Liver (tissue), 8 donors: ENCODE measurements at regions not wholly inside any gene's neighbourhood (a gene's known extent, or its start where the extent isn't known, plus 50 kb on each side); places are given as distances from the start of the nearest gene placed in this dataset.

Source experiments
- DNase-seq: peaks from one replicate; pipeline ENCODE4 v3.0.0-alpha.2; 2017; ENCODE audit warnings: low spot score
- H3K27ac ChIP-seq, 2 donors: one replicate each; pipeline ENCODE4 v1.7.0; 2013; ENCODE audit warnings: inconsistent platforms in 2 of 2, low read length in 2 of 2, control low read depth in 1 of 2, low read depth in 1 of 2, mild to moderate bottlenecking in 1 of 2
- H3K27me3 ChIP-seq, 4 donors: one replicate each; pipeline versions ENCODE4 v1.6.1 to v1.7.0; 2013; ENCODE audit warnings: low read length in 3 of 4, inconsistent platforms in 1 of 4, mild to moderate bottlenecking in 1 of 4, moderate library complexity in 1 of 4; ENCODE audit not compliant: control insufficient read depth in 4 of 4, insufficient read depth in 4 of 4
- H3K36me3 ChIP-seq, 4 donors: one replicate each; pipeline versions ENCODE4 v1.6.1 to v1.7.0; 2013; ENCODE audit warnings: low read length in 3 of 4, mild to moderate bottlenecking in 3 of 4, low read depth in 1 of 4, moderate library complexity in 1 of 4; ENCODE audit not compliant: control insufficient read depth in 4 of 4, insufficient read depth in 3 of 4
- H3K4me1 ChIP-seq, 4 donors: one replicate each; pipeline versions ENCODE4 v1.6.1 to v1.7.0; 2013; ENCODE audit warnings: low read length in 3 of 4, mild to moderate bottlenecking in 3 of 4, moderate library complexity in 1 of 4; ENCODE audit not compliant: control insufficient read depth in 4 of 4, insufficient read depth in 4 of 4
- H3K4me3 ChIP-seq, 3 donors: one replicate each; pipeline versions ENCODE4 v1.6.1 to v1.7.0; 2013; ENCODE audit warnings: low read length in 3 of 3, control low read depth in 1 of 3, low read depth in 1 of 3, mild to moderate bottlenecking in 1 of 3
- H3K9ac ChIP-seq, 2 donors: one replicate each; pipeline ENCODE4 v1.7.0; 2013; ENCODE audit warnings: low read length in 2 of 2, mild to moderate bottlenecking in 2 of 2, moderate library complexity in 2 of 2, control low read depth in 1 of 2, low read depth in 1 of 2
- H3K9me3 ChIP-seq, 4 donors: one replicate each; pipeline versions ENCODE4 v1.6.1 to v1.7.0; 2013; ENCODE audit warnings: low read length in 3 of 4; ENCODE audit not compliant: control insufficient read depth in 4 of 4
- EGR1 ChIP-seq, 2 donors: IDR thresholded peaks; 2 replicates each; pipeline ENCODE4 v1.6.1; 2016 to 2018; ENCODE audit warnings: antibody characterized with exemption in 2 of 2, low read depth in 2 of 2
- FOXA1 ChIP-seq: IDR thresholded peaks from 2 replicates; pipeline ENCODE4 v1.6.1; 2016; ENCODE audit warnings: antibody characterized with exemption
- GABPA ChIP-seq, 2 donors: IDR thresholded peaks in 1 of 2; conservative IDR thresholded peaks in 1 of 2; 2 replicates each; pipeline ENCODE4 v1.6.1; 2016; ENCODE audit warnings: antibody characterized with exemption in 2 of 2, mild to moderate bottlenecking in 1 of 2, moderate library complexity in 1 of 2
- HNF4A ChIP-seq, 2 donors: conservative IDR thresholded peaks; 2 replicates each; pipeline ENCODE4 v1.6.1; 2016; ENCODE audit warnings: antibody characterized with exemption in 2 of 2, mild to moderate bottlenecking in 2 of 2
- HNF4G ChIP-seq: IDR thresholded peaks from 2 replicates; pipeline ENCODE4 v1.6.1; 2016; ENCODE audit warnings: antibody characterized with exemption
- JUND ChIP-seq, 2 donors: IDR thresholded peaks; 2 replicates each; pipeline ENCODE4 v1.6.1; 2016; ENCODE audit warnings: antibody characterized with exemption in 2 of 2
- NR2F2 ChIP-seq: IDR thresholded peaks from 2 replicates; pipeline ENCODE4 v1.6.1; 2016; ENCODE audit warnings: antibody characterized with exemption
- RAD21 ChIP-seq, 2 donors: IDR thresholded peaks; 2 replicates each; pipeline ENCODE4 v1.6.1; 2016; ENCODE audit warnings: antibody characterized with exemption in 2 of 2, mild to moderate bottlenecking in 2 of 2
- RXRA ChIP-seq, 2 donors: IDR thresholded peaks; 2 replicates each; pipeline ENCODE4 v1.6.1; 2017 to 2018; ENCODE audit warnings: antibody characterized with exemption in 2 of 2, mild to moderate bottlenecking in 1 of 2
- SP1 ChIP-seq: IDR thresholded peaks from 2 replicates; pipeline ENCODE4 v1.6.1; 2018; ENCODE audit warnings: antibody characterized with exemption, mild to moderate bottlenecking
- TAF1 ChIP-seq: conservative IDR thresholded peaks from 2 replicates; pipeline ENCODE4 v1.6.1; 2016; ENCODE audit warnings: antibody characterized with exemption, mild to moderate bottlenecking
- YY1 ChIP-seq: IDR thresholded peaks from 2 replicates; pipeline ENCODE4 v1.6.1; 2016; ENCODE audit warnings: antibody characterized with exemption, mild to moderate bottlenecking
- WGBS: extraction: QIAGEN DNeasy Blood & Tissue Kit; methylation state at CpG from one replicate; pipeline ENCODE4 v1.1.7; 2013; 5-methylcytosine and 5-hydroxymethylcytosine counted together
- TF ChIP-seq, protein P1 (sequence below): IDR thresholded peaks from 2 replicates; pipeline ENCODE4 v1.6.1; 2016; ENCODE audit warnings: antibody characterized with exemption
- TF ChIP-seq, protein P2 (sequence below): IDR thresholded peaks from 2 replicates; pipeline ENCODE4 v1.6.1; 2016; ENCODE audit warnings: antibody characterized with exemption, mild to moderate bottlenecking
- TF ChIP-seq, protein P3 (sequence below): IDR thresholded peaks from 2 replicates; pipeline ENCODE4 v1.6.1; 2016; ENCODE audit warnings: antibody characterized with exemption
- TF ChIP-seq, protein P4 (sequence below): IDR thresholded peaks from 2 replicates; pipeline ENCODE4 v1.6.1; 2016; ENCODE audit warnings: antibody characterized with exemption
- TF ChIP-seq, protein P5 (sequence below): fragments of 150-350 bp; IDR thresholded peaks from 2 replicates; pipeline ENCODE4 v1.5.1; 2017; ENCODE audit warnings: improper control_type of control experiment, low read depth, low read length; ENCODE audit not compliant: missing input control
- donor health status: healthy.
- donor health status: healthy.
- donor health status: healthy.
- donor health status: healthy.
- donor health status: healthy.

DNA sequence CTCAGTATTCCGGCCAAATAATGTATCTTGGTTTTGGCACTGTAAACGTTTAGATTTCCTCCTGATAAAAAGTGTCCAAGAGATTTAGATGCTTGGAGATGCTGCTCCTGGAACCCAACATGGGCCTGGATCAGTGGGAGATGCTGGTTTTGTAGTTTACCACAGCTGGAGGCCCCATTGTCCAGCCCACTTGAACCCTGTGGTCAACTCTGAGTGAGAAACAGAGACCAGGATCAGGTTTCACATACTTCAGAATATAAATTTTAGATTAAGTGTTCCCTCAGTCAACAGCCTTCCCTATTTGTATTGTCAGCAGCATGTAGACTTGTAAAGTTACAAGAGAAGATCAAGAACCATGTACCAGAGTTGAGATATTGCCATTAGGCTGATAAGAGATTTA, 144.7 kb upstream of the C9orf72 start:
- no peak overlapping the region for H3K4me3 ChIP-seq
- H3K27ac ChIP-seq, result no peak overlapping the region
- H3K9ac ChIP-seq, result no peak overlapping the region
- TF ChIP-seq, protein P1, sequence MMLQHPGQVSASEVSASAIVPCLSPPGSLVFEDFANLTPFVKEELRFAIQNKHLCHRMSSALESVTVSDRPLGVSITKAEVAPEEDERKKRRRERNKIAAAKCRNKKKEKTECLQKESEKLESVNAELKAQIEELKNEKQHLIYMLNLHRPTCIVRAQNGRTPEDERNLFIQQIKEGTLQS, result no peak
- TF ChIP-seq, protein P2, sequence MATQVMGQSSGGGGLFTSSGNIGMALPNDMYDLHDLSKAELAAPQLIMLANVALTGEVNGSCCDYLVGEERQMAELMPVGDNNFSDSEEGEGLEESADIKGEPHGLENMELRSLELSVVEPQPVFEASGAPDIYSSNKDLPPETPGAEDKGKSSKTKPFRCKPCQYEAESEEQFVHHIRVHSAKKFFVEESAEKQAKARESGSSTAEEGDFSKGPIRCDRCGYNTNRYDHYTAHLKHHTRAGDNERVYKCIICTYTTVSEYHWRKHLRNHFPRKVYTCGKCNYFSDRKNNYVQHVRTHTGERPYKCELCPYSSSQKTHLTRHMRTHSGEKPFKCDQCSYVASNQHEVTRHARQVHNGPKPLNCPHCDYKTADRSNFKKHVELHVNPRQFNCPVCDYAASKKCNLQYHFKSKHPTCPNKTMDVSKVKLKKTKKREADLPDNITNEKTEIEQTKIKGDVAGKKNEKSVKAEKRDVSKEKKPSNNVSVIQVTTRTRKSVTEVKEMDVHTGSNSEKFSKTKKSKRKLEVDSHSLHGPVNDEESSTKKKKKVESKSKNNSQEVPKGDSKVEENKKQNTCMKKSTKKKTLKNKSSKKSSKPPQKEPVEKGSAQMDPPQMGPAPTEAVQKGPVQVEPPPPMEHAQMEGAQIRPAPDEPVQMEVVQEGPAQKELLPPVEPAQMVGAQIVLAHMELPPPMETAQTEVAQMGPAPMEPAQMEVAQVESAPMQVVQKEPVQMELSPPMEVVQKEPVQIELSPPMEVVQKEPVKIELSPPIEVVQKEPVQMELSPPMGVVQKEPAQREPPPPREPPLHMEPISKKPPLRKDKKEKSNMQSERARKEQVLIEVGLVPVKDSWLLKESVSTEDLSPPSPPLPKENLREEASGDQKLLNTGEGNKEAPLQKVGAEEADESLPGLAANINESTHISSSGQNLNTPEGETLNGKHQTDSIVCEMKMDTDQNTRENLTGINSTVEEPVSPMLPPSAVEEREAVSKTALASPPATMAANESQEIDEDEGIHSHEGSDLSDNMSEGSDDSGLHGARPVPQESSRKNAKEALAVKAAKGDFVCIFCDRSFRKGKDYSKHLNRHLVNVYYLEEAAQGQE, result no peak
- TF ChIP-seq RXRA (IDR thresholded peaks at IDR 0.05) (no peak), HNF4G (no peak), JUND (IDR thresholded peaks at IDR 0.05) (no peak), RAD21 (IDR thresholded peaks at IDR 0.05) (no peak), FOXA1 (no peak), SP1 (no peak), GABPA (IDR thresholded peaks at IDR 0.05 in 1 of 2, conservative IDR thresholded peaks at IDR 0.05 in 1 of 2) (no peak)
- no peaks in the 10 kb centered on the region for H3K27me3 ChIP-seq
- 78% methylated on average over 2 of the region's 2 CpGs for WGBS
- DNase-seq, result no peak
- no peaks in the 10 kb centered on the region for H3K36me3 ChIP-seq
- no peaks in the 10 kb centered on the region for H3K4me1 ChIP-seq
- H3K9me3 ChIP-seq, result no peaks in the 10 kb centered on the region

DNA sequence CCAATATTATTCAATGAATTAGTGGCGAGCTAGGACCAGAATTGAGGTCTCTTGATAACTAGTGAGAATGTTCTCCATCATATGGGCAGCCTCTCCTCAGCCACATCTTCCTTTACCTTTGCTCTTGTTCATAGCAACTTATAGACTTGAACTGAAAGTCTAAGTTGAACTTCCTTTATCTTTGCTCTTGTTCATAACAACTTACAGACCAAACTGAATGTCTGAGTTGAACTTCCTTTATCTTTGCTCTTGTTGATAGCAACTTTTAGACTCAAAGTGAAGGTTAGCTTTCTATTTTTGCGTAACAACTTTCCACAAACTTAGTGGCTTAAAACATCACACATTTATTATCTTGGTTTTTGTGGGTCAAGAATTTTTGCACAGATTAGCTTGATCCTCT, 146.4 kb upstream of the C9orf72 start:
- Histone ChIP-seq H3K36me3 (no peaks in the 10 kb centered on the region), H3K9me3 (no peaks in the 10 kb centered on the region), H3K27me3 (no peaks in the 10 kb centered on the region), H3K27ac (no peak overlapping the region), H3K9ac (no peak overlapping the region), H3K4me3 (no peak overlapping the region), H3K4me1 (no peaks in the 10 kb centered on the region)
- WGBS, result 91% methylated on average over 2 of the region's 2 CpGs
- no peak for TF ChIP-seq HNF4A (conservative IDR thresholded peaks at IDR 0.05)
- TF ChIP-seq TAF1, result no peak
- TF ChIP-seq, protein P3, sequence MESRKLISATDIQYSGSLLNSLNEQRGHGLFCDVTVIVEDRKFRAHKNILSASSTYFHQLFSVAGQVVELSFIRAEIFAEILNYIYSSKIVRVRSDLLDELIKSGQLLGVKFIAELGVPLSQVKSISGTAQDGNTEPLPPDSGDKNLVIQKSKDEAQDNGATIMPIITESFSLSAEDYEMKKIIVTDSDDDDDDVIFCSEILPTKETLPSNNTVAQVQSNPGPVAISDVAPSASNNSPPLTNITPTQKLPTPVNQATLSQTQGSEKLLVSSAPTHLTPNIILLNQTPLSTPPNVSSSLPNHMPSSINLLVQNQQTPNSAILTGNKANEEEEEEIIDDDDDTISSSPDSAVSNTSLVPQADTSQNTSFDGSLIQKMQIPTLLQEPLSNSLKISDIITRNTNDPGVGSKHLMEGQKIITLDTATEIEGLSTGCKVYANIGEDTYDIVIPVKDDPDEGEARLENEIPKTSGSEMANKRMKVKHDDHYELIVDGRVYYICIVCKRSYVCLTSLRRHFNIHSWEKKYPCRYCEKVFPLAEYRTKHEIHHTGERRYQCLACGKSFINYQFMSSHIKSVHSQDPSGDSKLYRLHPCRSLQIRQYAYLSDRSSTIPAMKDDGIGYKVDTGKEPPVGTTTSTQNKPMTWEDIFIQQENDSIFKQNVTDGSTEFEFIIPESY, result no peak
- no peak for TF ChIP-seq RAD21 (IDR thresholded peaks at IDR 0.05)
- TF ChIP-seq YY1, result no peak
- TF ChIP-seq SP1, result no peak
- TF ChIP-seq, protein P1, result no peak
- TF ChIP-seq, protein P4, sequence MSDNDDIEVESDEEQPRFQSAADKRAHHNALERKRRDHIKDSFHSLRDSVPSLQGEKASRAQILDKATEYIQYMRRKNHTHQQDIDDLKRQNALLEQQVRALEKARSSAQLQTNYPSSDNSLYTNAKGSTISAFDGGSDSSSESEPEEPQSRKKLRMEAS, result no peak
- TF ChIP-seq, protein P2, result no peak
- TF ChIP-seq GABPA (IDR thresholded peaks at IDR 0.05 in 1 of 2, conservative IDR thresholded peaks at IDR 0.05 in 1 of 2), result no peak
- TF ChIP-seq FOXA1, result no peak
- TF ChIP-seq JUND (IDR thresholded peaks at IDR 0.05), result no peak
- TF ChIP-seq HNF4G, result no peak
- no peak for TF ChIP-seq NR2F2
- TF ChIP-seq, protein P5, sequence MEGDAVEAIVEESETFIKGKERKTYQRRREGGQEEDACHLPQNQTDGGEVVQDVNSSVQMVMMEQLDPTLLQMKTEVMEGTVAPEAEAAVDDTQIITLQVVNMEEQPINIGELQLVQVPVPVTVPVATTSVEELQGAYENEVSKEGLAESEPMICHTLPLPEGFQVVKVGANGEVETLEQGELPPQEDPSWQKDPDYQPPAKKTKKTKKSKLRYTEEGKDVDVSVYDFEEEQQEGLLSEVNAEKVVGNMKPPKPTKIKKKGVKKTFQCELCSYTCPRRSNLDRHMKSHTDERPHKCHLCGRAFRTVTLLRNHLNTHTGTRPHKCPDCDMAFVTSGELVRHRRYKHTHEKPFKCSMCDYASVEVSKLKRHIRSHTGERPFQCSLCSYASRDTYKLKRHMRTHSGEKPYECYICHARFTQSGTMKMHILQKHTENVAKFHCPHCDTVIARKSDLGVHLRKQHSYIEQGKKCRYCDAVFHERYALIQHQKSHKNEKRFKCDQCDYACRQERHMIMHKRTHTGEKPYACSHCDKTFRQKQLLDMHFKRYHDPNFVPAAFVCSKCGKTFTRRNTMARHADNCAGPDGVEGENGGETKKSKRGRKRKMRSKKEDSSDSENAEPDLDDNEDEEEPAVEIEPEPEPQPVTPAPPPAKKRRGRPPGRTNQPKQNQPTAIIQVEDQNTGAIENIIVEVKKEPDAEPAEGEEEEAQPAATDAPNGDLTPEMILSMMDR, result no peak
- no peak for TF ChIP-seq EGR1 (IDR thresholded peaks at IDR 0.05; ENCODE audit: low read depth in 2 of 2)
- no peak for DNase-seq
